ENCODE measurements at regions not wholly inside any gene's neighbourhood (a gene's known extent, or its start where the extent isn't known, plus 50 kb on each side); places are given as distances from the start of the nearest gene placed in this dataset.

GRCh38 chr3:166257715-166258114, 420.5 kb upstream of the BCHE start:
- no peak for TF ChIP-seq CTCF (IDR thresholded peaks at IDR 0.05; ENCODE audit: low read depth, low read length, poor library complexity, severe bottlenecking)
- TF ChIP-seq EZH2phosphoT487 (IDR thresholded peaks at IDR 0.05; ENCODE audit: borderline replicate concordance, low read length) = no peak
